Liver (tissue), 3 donors: ENCODE measurements at regions not wholly inside any gene's neighbourhood (a gene's known extent, or its start where the extent isn't known, plus 50 kb on each side); places are given as distances from the start of the nearest gene placed in this dataset.

ENCODE experiments used
- EGR1 ChIP-seq, 2 donors: IDR thresholded peaks; 2 replicates each; pipeline ENCODE4 v1.6.1; 2016 to 2018; ENCODE audit warnings: antibody characterized with exemption in 2 of 2, low read depth in 2 of 2
- JUND ChIP-seq, 2 donors: IDR thresholded peaks; 2 replicates each; pipeline ENCODE4 v1.6.1; 2016; ENCODE audit warnings: antibody characterized with exemption in 2 of 2
- SP1 ChIP-seq: IDR thresholded peaks from 2 replicates; pipeline ENCODE4 v1.6.1; 2018; ENCODE audit warnings: antibody characterized with exemption, mild to moderate bottlenecking
- YY1 ChIP-seq: IDR thresholded peaks from 2 replicates; pipeline ENCODE4 v1.6.1; 2016; ENCODE audit warnings: antibody characterized with exemption, mild to moderate bottlenecking
- TF ChIP-seq, protein P1 (sequence below): fragments of 150-350 bp; IDR thresholded peaks from 2 replicates; pipeline ENCODE4 v1.5.1; 2017; ENCODE audit warnings: improper control_type of control experiment, low read depth, low read length; ENCODE audit not compliant: missing input control
- TF ChIP-seq, protein P2 (sequence below): IDR thresholded peaks from 2 replicates; pipeline ENCODE4 v1.6.1; 2016; ENCODE audit warnings: antibody characterized with exemption, mild to moderate bottlenecking
- TF ChIP-seq, protein P3 (sequence below): IDR thresholded peaks from 2 replicates; pipeline ENCODE4 v1.6.1; 2016; ENCODE audit warnings: antibody characterized with exemption
- TF ChIP-seq, protein P4 (sequence below): IDR thresholded peaks from 2 replicates; pipeline ENCODE4 v1.6.1; 2016; ENCODE audit warnings: antibody characterized with exemption
- donor health status: healthy.
- donor health status: healthy.

DNA sequence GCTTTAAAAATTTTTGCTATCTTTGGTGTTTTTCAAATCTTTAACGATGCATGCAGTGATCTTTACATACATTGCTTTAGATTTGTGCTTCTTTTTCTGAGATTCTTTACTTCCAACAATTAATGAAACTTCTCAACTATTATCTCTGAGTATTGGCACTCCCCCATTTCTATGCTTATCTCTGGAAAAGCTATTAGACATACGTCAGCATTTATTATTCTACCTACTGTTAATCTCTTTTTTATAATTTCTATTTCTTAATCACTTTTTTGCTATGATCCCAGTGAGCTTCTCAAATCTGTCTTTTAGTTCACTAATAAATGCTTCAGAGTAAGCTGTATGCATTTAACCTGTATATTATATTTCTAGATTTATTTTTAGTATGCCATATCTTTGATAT, 264.2 kb upstream of the TFAP2D start:
- TF ChIP-seq SP1 (no peak), EGR1 (IDR thresholded peaks at IDR 0.05; ENCODE audit: low read depth in 2 of 2) (no peak), YY1 (no peak), JUND (IDR thresholded peaks at IDR 0.05) (no peak)
- TF ChIP-seq, protein P1, sequence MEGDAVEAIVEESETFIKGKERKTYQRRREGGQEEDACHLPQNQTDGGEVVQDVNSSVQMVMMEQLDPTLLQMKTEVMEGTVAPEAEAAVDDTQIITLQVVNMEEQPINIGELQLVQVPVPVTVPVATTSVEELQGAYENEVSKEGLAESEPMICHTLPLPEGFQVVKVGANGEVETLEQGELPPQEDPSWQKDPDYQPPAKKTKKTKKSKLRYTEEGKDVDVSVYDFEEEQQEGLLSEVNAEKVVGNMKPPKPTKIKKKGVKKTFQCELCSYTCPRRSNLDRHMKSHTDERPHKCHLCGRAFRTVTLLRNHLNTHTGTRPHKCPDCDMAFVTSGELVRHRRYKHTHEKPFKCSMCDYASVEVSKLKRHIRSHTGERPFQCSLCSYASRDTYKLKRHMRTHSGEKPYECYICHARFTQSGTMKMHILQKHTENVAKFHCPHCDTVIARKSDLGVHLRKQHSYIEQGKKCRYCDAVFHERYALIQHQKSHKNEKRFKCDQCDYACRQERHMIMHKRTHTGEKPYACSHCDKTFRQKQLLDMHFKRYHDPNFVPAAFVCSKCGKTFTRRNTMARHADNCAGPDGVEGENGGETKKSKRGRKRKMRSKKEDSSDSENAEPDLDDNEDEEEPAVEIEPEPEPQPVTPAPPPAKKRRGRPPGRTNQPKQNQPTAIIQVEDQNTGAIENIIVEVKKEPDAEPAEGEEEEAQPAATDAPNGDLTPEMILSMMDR = no peak
- TF ChIP-seq, protein P2, sequence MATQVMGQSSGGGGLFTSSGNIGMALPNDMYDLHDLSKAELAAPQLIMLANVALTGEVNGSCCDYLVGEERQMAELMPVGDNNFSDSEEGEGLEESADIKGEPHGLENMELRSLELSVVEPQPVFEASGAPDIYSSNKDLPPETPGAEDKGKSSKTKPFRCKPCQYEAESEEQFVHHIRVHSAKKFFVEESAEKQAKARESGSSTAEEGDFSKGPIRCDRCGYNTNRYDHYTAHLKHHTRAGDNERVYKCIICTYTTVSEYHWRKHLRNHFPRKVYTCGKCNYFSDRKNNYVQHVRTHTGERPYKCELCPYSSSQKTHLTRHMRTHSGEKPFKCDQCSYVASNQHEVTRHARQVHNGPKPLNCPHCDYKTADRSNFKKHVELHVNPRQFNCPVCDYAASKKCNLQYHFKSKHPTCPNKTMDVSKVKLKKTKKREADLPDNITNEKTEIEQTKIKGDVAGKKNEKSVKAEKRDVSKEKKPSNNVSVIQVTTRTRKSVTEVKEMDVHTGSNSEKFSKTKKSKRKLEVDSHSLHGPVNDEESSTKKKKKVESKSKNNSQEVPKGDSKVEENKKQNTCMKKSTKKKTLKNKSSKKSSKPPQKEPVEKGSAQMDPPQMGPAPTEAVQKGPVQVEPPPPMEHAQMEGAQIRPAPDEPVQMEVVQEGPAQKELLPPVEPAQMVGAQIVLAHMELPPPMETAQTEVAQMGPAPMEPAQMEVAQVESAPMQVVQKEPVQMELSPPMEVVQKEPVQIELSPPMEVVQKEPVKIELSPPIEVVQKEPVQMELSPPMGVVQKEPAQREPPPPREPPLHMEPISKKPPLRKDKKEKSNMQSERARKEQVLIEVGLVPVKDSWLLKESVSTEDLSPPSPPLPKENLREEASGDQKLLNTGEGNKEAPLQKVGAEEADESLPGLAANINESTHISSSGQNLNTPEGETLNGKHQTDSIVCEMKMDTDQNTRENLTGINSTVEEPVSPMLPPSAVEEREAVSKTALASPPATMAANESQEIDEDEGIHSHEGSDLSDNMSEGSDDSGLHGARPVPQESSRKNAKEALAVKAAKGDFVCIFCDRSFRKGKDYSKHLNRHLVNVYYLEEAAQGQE = no peak
- TF ChIP-seq, protein P3, sequence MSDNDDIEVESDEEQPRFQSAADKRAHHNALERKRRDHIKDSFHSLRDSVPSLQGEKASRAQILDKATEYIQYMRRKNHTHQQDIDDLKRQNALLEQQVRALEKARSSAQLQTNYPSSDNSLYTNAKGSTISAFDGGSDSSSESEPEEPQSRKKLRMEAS = no peak
- TF ChIP-seq, protein P4, sequence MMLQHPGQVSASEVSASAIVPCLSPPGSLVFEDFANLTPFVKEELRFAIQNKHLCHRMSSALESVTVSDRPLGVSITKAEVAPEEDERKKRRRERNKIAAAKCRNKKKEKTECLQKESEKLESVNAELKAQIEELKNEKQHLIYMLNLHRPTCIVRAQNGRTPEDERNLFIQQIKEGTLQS = no peak
